H1 (cell line): ENCODE measurements at regions not wholly inside any gene's neighbourhood (a gene's known extent, or its start where the extent isn't known, plus 50 kb on each side); places are given as distances from the start of the nearest gene placed in this dataset.

Experiments used
- CTCF ChIA-PET: fragments of 300-600 bp; sonication (Branson Sonifier 250); formaldehyde crosslinking; loops from one replicate; lab custom pipeline; 2021; ENCODE audit not compliant: partially characterized antibody; lab: Charles Lee
- POLR2A ChIA-PET: fragments of 300-600 bp; sonication (Branson Sonifier 250); formaldehyde crosslinking; loops from one replicate; lab custom pipeline; 2021; ENCODE audit warnings: inconsistent platforms; ENCODE audit not compliant: partially characterized antibody; lab: Charles Lee
- DNase-seq, 2 experiments: peaks; one replicate each; pipeline versions ENCODE4 v3.0.0 to v3.0.0-alpha.2; 2010 to 2022; ENCODE audit warnings: low spot score in 2 of 2, low read depth in 1 of 2, mixed read lengths in 1 of 2
- FAIRE-seq: peaks from 2 replicates; lab custom pipeline; 2011; peaks lifted over from hg19 to GRCh38; lab: Jason Lieb, UNC
- H2AFZ ChIP-seq: 2 replicates; pipeline ENCODE4 v1.8.1; 2012; ENCODE audit warnings: low read length, inconsistent platforms
- H2AK5ac ChIP-seq: 2 replicates; pipeline ENCODE4 v1.6.1; 2013; ENCODE audit warnings: low read depth, low read length
- H2BK120ac ChIP-seq: replicated peaks from 2 replicates; pipeline ENCODE3; 2013; ENCODE audit warnings: low read depth, low read length, inconsistent platforms
- H2BK12ac ChIP-seq: 2 replicates; pipeline ENCODE4 v1.6.1; 2013; ENCODE audit warnings: low read depth, low read length
- H2BK15ac ChIP-seq: 2 replicates; pipeline ENCODE4 v1.6.1; 2013; ENCODE audit warnings: low read length
- H2BK20ac ChIP-seq: 2 replicates; pipeline ENCODE4 v1.6.1; 2013; ENCODE audit warnings: low read length
- H2BK5ac ChIP-seq: 2 replicates; pipeline ENCODE4 v1.6.1; 2013; ENCODE audit warnings: low read depth, low read length
- H3K14ac ChIP-seq: 2 replicates; pipeline ENCODE4 v1.6.1; 2013; ENCODE audit warnings: inconsistent platforms; ENCODE audit not compliant: insufficient read length
- H3K18ac ChIP-seq: 2 replicates; pipeline ENCODE4 v1.6.1; 2013; ENCODE audit warnings: low read length; ENCODE audit errors: extremely low read depth
- H3K23ac ChIP-seq: 2 replicates; pipeline ENCODE4 v1.6.1; 2013; ENCODE audit warnings: inconsistent platforms; ENCODE audit not compliant: insufficient read length
- H3K23me2 ChIP-seq: 2 replicates; pipeline ENCODE4 v1.6.1; 2013; ENCODE audit warnings: low read depth, low read length
- H3K27ac ChIP-seq: 2 replicates; pipeline ENCODE4 v1.6.1; 2011; ENCODE audit warnings: low read depth, low read length, inconsistent platforms
- H3K27me3 ChIP-seq, 4 experiments: replicated peaks in 1 of 4; 1 replicate in 1 of 4; 2 replicates in 3 of 4; pipeline versions ENCODE4 v1.6.1 to v1.8.1; 2011 to 2013; ENCODE audit warnings: low read length in 3 of 4, mild to moderate bottlenecking in 3 of 4, inconsistent platforms in 2 of 4, mixed read lengths in 2 of 4, moderate library complexity in 1 of 4; ENCODE audit not compliant: control insufficient read depth in 3 of 4, insufficient read depth in 3 of 4; ENCODE audit errors: extremely low read depth in 1 of 4
- H3K36me3 ChIP-seq, 4 experiments: 2 replicates each; pipeline versions ENCODE4 v1.6.1 to v1.8.1; 2011 to 2013; ENCODE audit warnings: mild to moderate bottlenecking in 4 of 4, low read length in 3 of 4, moderate library complexity in 2 of 4, control low read depth in 1 of 4, inconsistent platforms in 1 of 4; ENCODE audit not compliant: insufficient read depth in 4 of 4, control insufficient read depth in 2 of 4
- H3K4ac ChIP-seq: replicated peaks from 2 replicates; pipeline ENCODE3; 2013; ENCODE audit warnings: low read length, low read depth, mixed read lengths, inconsistent platforms; ENCODE audit not compliant: insufficient read length
- H3K4me1 ChIP-seq, 4 experiments: replicated peaks in 1 of 4; 1 replicate in 1 of 4; 2 replicates in 3 of 4; pipeline versions ENCODE4 v1.6.1 to v1.8.1; 2011 to 2013; ENCODE audit warnings: low read length in 3 of 4, inconsistent platforms in 2 of 4, mixed read lengths in 1 of 4; ENCODE audit not compliant: insufficient read depth in 4 of 4, control insufficient read depth in 3 of 4
- H3K4me2 ChIP-seq, 2 experiments: 2 replicates each; pipeline versions ENCODE4 v1.6.1 to v1.8.1; 2011 to 2013; ENCODE audit warnings: low read depth in 2 of 2, low read length in 2 of 2, control low read depth in 1 of 2, inconsistent platforms in 1 of 2, mild to moderate bottlenecking in 1 of 2; ENCODE audit not compliant: insufficient read depth in 1 of 2
- H3K4me3 ChIP-seq, 4 experiments: fragments of 200-600, 300-600 bp in 1 of 4; sonication (generic), shearing (Covaris generic), sonication (Bioruptor Twin) in 1 of 4; 2 replicates each; pipeline versions ENCODE4 v1.5.1 to v1.8.1; 2011 to 2016; ENCODE audit warnings: low read length in 4 of 4, low read depth in 3 of 4, control low read depth in 2 of 4, inconsistent platforms in 2 of 4, mild to moderate bottlenecking in 2 of 4, mixed read lengths in 1 of 4, moderate library complexity in 1 of 4; ENCODE audit not compliant: insufficient read depth in 2 of 4; ENCODE audit errors: extremely low read depth in 1 of 4
- H3K56ac ChIP-seq: replicated peaks from 2 replicates; pipeline ENCODE3; 2013; ENCODE audit warnings: low read depth, mild to moderate bottlenecking, mixed read lengths, low read length, inconsistent platforms; ENCODE audit not compliant: insufficient read length
- H3K79me1 ChIP-seq: 2 replicates; pipeline ENCODE4 v1.6.1; 2013; ENCODE audit warnings: low read depth, low read length, control low read depth
- H3K79me2 ChIP-seq, 2 experiments: 2 replicates each; pipeline versions ENCODE4 v1.6.1 to v1.8.1; 2012 to 2013; ENCODE audit warnings: low read length in 2 of 2, mild to moderate bottlenecking in 2 of 2, inconsistent platforms in 1 of 2; ENCODE audit not compliant: insufficient read depth in 2 of 2, control insufficient read depth in 1 of 2
- H3K9ac ChIP-seq, 4 experiments: replicated peaks in 1 of 4; 1 replicate in 1 of 4; 2 replicates in 3 of 4; pipeline versions ENCODE4 v1.6.1 to v1.8.1; 2011 to 2013; ENCODE audit warnings: low read depth in 3 of 4, low read length in 3 of 4, control low read depth in 2 of 4, mild to moderate bottlenecking in 2 of 4, moderate library complexity in 2 of 4, inconsistent platforms in 1 of 4; ENCODE audit errors: extremely low read depth in 1 of 4
- H3K9me3 ChIP-seq, 2 experiments: 2 replicates each; pipeline versions ENCODE4 v1.6.1 to v1.8.1; 2012 to 2013; ENCODE audit warnings: mild to moderate bottlenecking in 2 of 2, moderate library complexity in 2 of 2, control low read depth in 1 of 2, inconsistent platforms in 1 of 2, low read depth in 1 of 2, low read length in 1 of 2, mixed read lengths in 1 of 2; ENCODE audit not compliant: insufficient read depth in 2 of 2
- H4K20me1 ChIP-seq, 2 experiments: replicated peaks in 1 of 2; 2 replicates each; pipeline versions ENCODE3 to v1.8.1; 2011 to 2013; ENCODE audit warnings: inconsistent platforms in 2 of 2, low read length in 2 of 2, mild to moderate bottlenecking in 1 of 2; ENCODE audit not compliant: insufficient read depth in 2 of 2, control insufficient read depth in 1 of 2
- H4K5ac ChIP-seq: 2 replicates; pipeline ENCODE4 v1.6.1; 2013; ENCODE audit warnings: low read length, low read depth, mixed read lengths, inconsistent platforms; ENCODE audit not compliant: insufficient read length
- H4K8ac ChIP-seq: 2 replicates; pipeline ENCODE4 v1.8.0; 2013; ENCODE audit warnings: mild to moderate bottlenecking, moderate library complexity, low read length, inconsistent platforms; ENCODE audit not compliant: insufficient read depth; ENCODE audit errors: extremely low read depth
- H4K91ac ChIP-seq: replicated peaks from 2 replicates; pipeline ENCODE3; 2013; ENCODE audit warnings: low read length, mixed read lengths, inconsistent platforms; ENCODE audit not compliant: insufficient read length
- EZH2 ChIP-seq: fragments of 200-600 bp; sonication (generic); IDR thresholded peaks from 2 replicates; pipeline ENCODE4 v1.7.1; 2012; ENCODE audit warnings: low read depth, mild to moderate bottlenecking, moderate library complexity, low read length, inconsistent platforms; ENCODE audit not compliant: severe bottlenecking
- GTF2F1 ChIP-seq: IDR thresholded peaks from 2 replicates; pipeline ENCODE4 v1.6.1; 2012; ENCODE audit warnings: low read depth, low read length, improper control_type of control experiment, borderline replicate concordance
- JUN ChIP-seq: IDR thresholded peaks from 2 replicates; pipeline ENCODE4 v1.6.1; 2011; ENCODE audit warnings: low read depth, mild to moderate bottlenecking, improper control_type of control experiment, low read length
- POU5F1 ChIP-seq: IDR thresholded peaks from 2 replicates; pipeline ENCODE4 v1.6.1; 2011; ENCODE audit warnings: low read depth, mild to moderate bottlenecking, low read length, moderate library complexity
- RXRA ChIP-seq: IDR thresholded peaks from 2 replicates; pipeline ENCODE4 v1.6.1; 2011; ENCODE audit warnings: low read depth, mild to moderate bottlenecking, low read length, moderate library complexity; ENCODE audit not compliant: insufficient read depth
- SP2 ChIP-seq: IDR thresholded peaks from 2 replicates; pipeline ENCODE4 v1.6.1; 2012; ENCODE audit warnings: mild to moderate bottlenecking, low read length, inconsistent platforms
- ZNF274 ChIP-seq: IDR thresholded peaks from 2 replicates; pipeline ENCODE4 v1.7.0; 2012; ENCODE audit warnings: low read length, borderline replicate concordance; ENCODE audit errors: extremely low read depth
- WGBS, 2 experiments: shearing (Covaris generic) in 1 of 2; methylation state at CpG; one replicate each; pipeline versions ENCODE4 v1.1.6 to v1.1.7; 2013 to 2015; ENCODE audit warnings: low lambda C conversion rate in 2 of 2, mixed read lengths in 2 of 2, inconsistent platforms in 1 of 2, low coverage in 1 of 2, missing lambda C conversion rate in 1 of 2; ENCODE audit not compliant: insufficient replicate concordance in 2 of 2, insufficient coverage in 1 of 2, insufficient read length in 1 of 2; ENCODE audit errors: extremely low coverage in 1 of 2, missing lambda C conversion rate in 1 of 2; 5-methylcytosine and 5-hydroxymethylcytosine counted together

- Histone ChIP-seq H2BK5ac (no peak overlapping the region), H3K27me3 (no peaks in the 10 kb centered on the region), H2BK20ac (no peak overlapping the region), H3K27ac (no peak overlapping the region), H3K79me1 (no peaks in the 10 kb centered on the region), H2AK5ac (no peak overlapping the region), H4K5ac (no peak overlapping the region), H3K18ac (no peak overlapping the region), H3K9ac (no peak overlapping the region), H2AFZ (no peak overlapping the region), H3K4ac (no peak overlapping the region), H3K23me2 (no peaks in the 10 kb centered on the region), H4K8ac (no peak overlapping the region), H2BK12ac (no peak overlapping the region), H4K20me1 (no peaks in the 10 kb centered on the region), H3K4me1 (no peaks in the 10 kb centered on the region; a peak in 1 of 7 replicates), H2BK120ac (no peak overlapping the region), H3K4me3 (no peak overlapping the region), H2BK15ac (no peak overlapping the region), H3K79me2 (no peaks in the 10 kb centered on the region), H4K91ac (no peak overlapping the region), H3K14ac (no peak overlapping the region), H3K4me2 (no peak overlapping the region), H3K23ac (no peak overlapping the region), H3K9me3 (peaks cover 13 to 18% of the 10 kb centered on the region in 2 experiments), H3K56ac (no peak overlapping the region), H3K36me3 (no peaks in the 10 kb centered on the region)
- ChIA-PET CTCF (interaction anchor here (0.9 to 4.6 kb wide), 3 partner anchors 10 to 17 kb away, joined by 4 to 23 read pairs (median 7); no protein-coding TSS in a partner anchor), POLR2A (no interaction called here)
- TF ChIP-seq JUN (no peak), ZNF274 (no peak), RXRA (no peak), EZH2 (no peak), POU5F1 (no peak), GTF2F1 (no peak), SP2 (no peak)
- 84% methylated on average over 3 of the region's 3 CpGs; no CpG with 5 or more reads in 1 of the 2 experiments for WGBS, 2 experiments
- FAIRE-seq: no peak
- DNase-seq: no peak
Observed at GRCh38 chr22:49691256-49691655, 136.4 kb downstream of the BRD1 start.
